HG02623 (cell line): ENCODE measurements at regions not wholly inside any gene's neighbourhood (a gene's known extent, or its start where the extent isn't known, plus 50 kb on each side); places are given as distances from the start of the nearest gene placed in this dataset.

Experiments used
- ATAC-seq: cut with Tn5 transposase; IDR thresholded peaks from one replicate; pipeline ENCODE4 v1.9.1; 2021; ENCODE audit warnings: moderate library complexity; ENCODE audit not compliant: unreplicated experiment

GRCh38 chr5:40292006-40292405 lies 387.7 kb upstream of the PTGER4 start:
- no peak for ATAC-seq

- ATAC-seq = no peak
These were observed 388.4 kb upstream of the PTGER4 start for GRCh38 chr5:40291338-40291737.

GRCh38 chr5:40288800-40289485 lies 390.8 kb upstream of the PTGER4 start:
- no peak for ATAC-seq

- no peak for ATAC-seq
These were observed 394.9 kb upstream of the PTGER4 start for GRCh38 chr5:40284863-40285262.

- no peak for ATAC-seq
These were observed 400.8 kb upstream of the PTGER4 start for GRCh38 chr5:40278881-40279280.

- peak; percentile 82 for ATAC-seq
These were observed 402.4 kb upstream of the PTGER4 start for GRCh38 chr5:40277161-40277906.

GRCh38 chr5:40276426-40277102 lies 403.2 kb upstream of the PTGER4 start:
- ATAC-seq = peak; percentile 10

- no peak for ATAC-seq
These were observed 405.1 kb upstream of the PTGER4 start for GRCh38 chr5:40274568-40274967.

GRCh38 chr5:40273936-40274335 lies 405.8 kb upstream of the PTGER4 start:
- ATAC-seq = no peak

GRCh38 chr5:40271476-40271875 lies 408.2 kb upstream of the PTGER4 start:
- ATAC-seq = no peak

- no peak for ATAC-seq
These were observed 409.4 kb upstream of the PTGER4 start for GRCh38 chr5:40270274-40270845.

GRCh38 chr5:40268088-40268487 lies 411.6 kb upstream of the PTGER4 start:
- ATAC-seq = no peak

GRCh38 chr5:40266952-40267351 lies 412.8 kb upstream of the PTGER4 start:
- ATAC-seq = no peak

GRCh38 chr5:40261984-40262383 lies 417.7 kb upstream of the PTGER4 start:
- ATAC-seq = no peak

GRCh38 chr5:40260361-40260760 lies 419.4 kb upstream of the PTGER4 start:
- ATAC-seq = no peak

- no peak for ATAC-seq
These were observed 421.5 kb upstream of the PTGER4 start for GRCh38 chr5:40258222-40258621.

GRCh38 chr5:40240671-40241070 lies 439.0 kb upstream of the PTGER4 start:
- ATAC-seq = no peak

GRCh38 chr5:40240111-40240510 lies 439.6 kb upstream of the PTGER4 start:
- no peak for ATAC-seq

GRCh38 chr5:40238066-40238745 lies 441.5 kb upstream of the PTGER4 start:
- ATAC-seq = no peak

- no peak for ATAC-seq
These were observed 444.0 kb upstream of the PTGER4 start for GRCh38 chr5:40235471-40236400.
